HCT116 (cell line): ENCODE measurements at regions not wholly inside any gene's neighbourhood (a gene's known extent, or its start where the extent isn't known, plus 50 kb on each side); places are given as distances from the start of the nearest gene placed in this dataset.

Experiments
- ATAC-seq: fragments of 200-7000 bp; cut with Tn5 transposase; 2 replicates; pipeline ENCODE4 v1.9.1; 2020; ENCODE audit warnings: mild to moderate bottlenecking, moderate library complexity
- BruUV-seq: library from RNA; stranded (reverse); fragments of 400-500 nt; replicated peaks from 2 replicates; lab custom pipeline; 2021; lab: Mats Ljungman, UMichigan
- CTCF ChIA-PET: fragments of 300-600 bp; sonication (Branson Sonifier 250); formaldehyde crosslinking; loops from one replicate; lab custom pipeline; 2021; ENCODE audit warnings: antibody characterized with exemption; lab: Charles Lee
- POLR2A ChIA-PET: fragments of 300-600, 350-600 bp; sonication (Branson Sonifier 250); formaldehyde crosslinking; loops from one replicate; lab custom pipeline; 2021; ENCODE audit warnings: antibody characterized with exemption; lab: Charles Lee
- RAD21 ChIA-PET, 2 experiments: fragments of 300-600 bp; sonication (Branson Sonifier 250); formaldehyde crosslinking; loops; one replicate each; lab custom pipeline; 2023; ENCODE audit warnings: low total read pairs in 2 of 2; ENCODE audit not compliant: uncharacterized antibody in 2 of 2, unreplicated experiment in 2 of 2, low non-redundant PET in 1 of 2; lab: Charles Lee
- DNase-seq: peaks from one replicate; pipeline ENCODE4 v3.0.0-alpha.2; 2010; ENCODE audit warnings: low read depth, low spot score
- H2AFZ ChIP-seq: fragments of 200-600 bp; shearing (Covaris generic), sonication (generic); 2 replicates; pipeline ENCODE4 v1.6.1; 2017; ENCODE audit warnings: low read depth, mixed run types, mixed read lengths, antibody characterized with exemption, low read length; ENCODE audit not compliant: poor library complexity, severe bottlenecking
- H3K27ac ChIP-seq: 2 replicates; pipeline ENCODE4 v1.5.1; 2012; ENCODE audit warnings: low read depth, low read length
- H3K27me3 ChIP-seq: fragments of 200-600 bp; sonication (generic); 2 replicates; pipeline ENCODE4 v1.6.1; 2016; ENCODE audit warnings: mixed run types, low read length, mixed read lengths; ENCODE audit not compliant: insufficient read depth
- H3K36me3 ChIP-seq, 2 experiments: fragments of 200-500 bp in 1 of 2; fragments of 200-600 bp in 1 of 2; sonication (Bioruptor generic) in 1 of 2; sonication (generic) in 1 of 2; 2 replicates each; pipeline versions ENCODE4 v1.5.1 to v1.6.1; 2014 to 2016; ENCODE audit warnings: low read length in 2 of 2, inconsistent platforms in 1 of 2, mixed read lengths in 1 of 2, mixed run types in 1 of 2; ENCODE audit not compliant: insufficient read depth in 2 of 2, control insufficient read depth in 1 of 2
- H3K4me1 ChIP-seq, 2 experiments: fragments of 200-600 bp in 1 of 2; sonication (generic) in 1 of 2; 2 replicates each; pipeline versions ENCODE4 v1.5.1 to v1.6.1; 2012 to 2017; ENCODE audit warnings: low read length in 2 of 2, inconsistent platforms in 1 of 2, mild to moderate bottlenecking in 1 of 2, mixed read lengths in 1 of 2, mixed run types in 1 of 2, moderate library complexity in 1 of 2; ENCODE audit not compliant: insufficient read depth in 2 of 2, control insufficient read depth in 1 of 2
- H3K4me2 ChIP-seq: fragments of 200-600 bp; sonication (generic); 2 replicates; pipeline ENCODE4 v1.6.1; 2017; ENCODE audit warnings: mixed run types, low read length, mixed read lengths
- H3K4me3 ChIP-seq, 2 experiments: fragments of 200-600 bp in 1 of 2; sonication (generic) in 1 of 2; replicated peaks in 1 of 2; 2 replicates each; pipeline ENCODE4 v1.5.1; 2011 to 2016; ENCODE audit warnings: low read length in 2 of 2, control low read depth in 1 of 2, low read depth in 1 of 2, mild to moderate bottlenecking in 1 of 2, mixed read lengths in 1 of 2, mixed run types in 1 of 2
- H3K79me2 ChIP-seq: fragments of 200-600 bp; sonication (generic); 2 replicates; pipeline ENCODE4 v1.6.1; 2017; ENCODE audit warnings: mild to moderate bottlenecking, mixed run types, low read length, moderate library complexity, mixed read lengths; ENCODE audit not compliant: insufficient read depth
- H3K9ac ChIP-seq: fragments of 200-600 bp; sonication (generic); 2 replicates; pipeline ENCODE4 v1.6.1; 2016; ENCODE audit warnings: low read length, mixed read lengths
- H3K9me2 ChIP-seq: fragments of 200-600 bp; sonication (generic), shearing (Covaris generic); 2 replicates; pipeline ENCODE4 v1.6.1; 2017; ENCODE audit warnings: mixed run types, mild to moderate bottlenecking, moderate library complexity; ENCODE audit not compliant: insufficient read depth
- H3K9me3 ChIP-seq, 2 experiments: fragments of 200-500 bp in 1 of 2; fragments of 200-600 bp in 1 of 2; sonication (Bioruptor generic) in 1 of 2; sonication (generic) in 1 of 2; 2 replicates each; pipeline ENCODE4 v1.6.1; 2014 to 2017; ENCODE audit warnings: low read length in 2 of 2, mixed read lengths in 2 of 2, inconsistent platforms in 1 of 2, low read depth in 1 of 2, mild to moderate bottlenecking in 1 of 2, mixed run types in 1 of 2, moderate library complexity in 1 of 2; ENCODE audit not compliant: control insufficient read depth in 1 of 2, insufficient read depth in 1 of 2
- H4K20me1 ChIP-seq: fragments of 200-600 bp; sonication (generic), shearing (Covaris generic); 2 replicates; pipeline ENCODE4 v1.6.1; 2017; ENCODE audit warnings: mixed run types, mild to moderate bottlenecking, moderate library complexity; ENCODE audit not compliant: insufficient read depth
- CBX3 ChIP-seq: IDR thresholded peaks from 2 replicates; pipeline ENCODE4 v1.6.1; 2012; ENCODE audit warnings: low read depth
- CEBPB ChIP-seq: IDR thresholded peaks from 2 replicates; pipeline ENCODE4 v1.6.1; 2012; ENCODE audit warnings: low read depth
- EGR1 ChIP-seq: IDR thresholded peaks from 2 replicates; pipeline ENCODE4 v1.6.1; 2012; ENCODE audit warnings: low read depth
- ELF1 ChIP-seq: IDR thresholded peaks from 2 replicates; pipeline ENCODE4 v1.6.1; 2012; ENCODE audit warnings: low read depth, borderline replicate concordance
- EZH2 ChIP-seq: fragments of 200-600 bp; sonication (generic); IDR thresholded peaks from 2 replicates; pipeline ENCODE4 v1.6.1; 2017; ENCODE audit warnings: antibody characterized with exemption, mixed run types
- EZH2phosphoT487 ChIP-seq: fragments of 200-600 bp; IDR thresholded peaks from 2 replicates; pipeline ENCODE4 v1.6.1; 2018; ENCODE audit warnings: antibody characterized with exemption, borderline replicate concordance
- FOSL1 ChIP-seq: IDR thresholded peaks from 2 replicates; pipeline ENCODE4 v1.6.1; 2012; ENCODE audit warnings: low read depth
- JUND ChIP-seq: IDR thresholded peaks from 2 replicates; pipeline ENCODE4 v1.6.1; 2012
- POLR2A ChIP-seq: IDR thresholded peaks from 2 replicates; pipeline ENCODE4 v1.7.0; 2011; ENCODE audit warnings: borderline replicate concordance; ENCODE audit not compliant: insufficient read depth, insufficient read length; ENCODE audit errors: extremely low read depth
- POLR2AphosphoS5 ChIP-seq: IDR thresholded peaks from 2 replicates; pipeline ENCODE4 v1.6.1; 2011; ENCODE audit warnings: mild to moderate bottlenecking, low read depth, low read length, moderate library complexity
- RAD21 ChIP-seq: IDR thresholded peaks from 2 replicates; pipeline ENCODE4 v1.6.1; 2012; ENCODE audit warnings: low read depth, mild to moderate bottlenecking
- SIN3A ChIP-seq: IDR thresholded peaks from 2 replicates; pipeline ENCODE4 v1.6.1; 2012; ENCODE audit warnings: low read depth
- SP1 ChIP-seq: IDR thresholded peaks from 2 replicates; pipeline ENCODE4 v1.6.1; 2012; ENCODE audit warnings: low read depth
- SRF ChIP-seq: IDR thresholded peaks from 2 replicates; pipeline ENCODE4 v1.6.1; 2012; ENCODE audit warnings: low read depth
- TCF7L2 ChIP-seq: IDR thresholded peaks from 2 replicates; pipeline ENCODE4 v1.7.0; 2011; ENCODE audit warnings: borderline replicate concordance, inconsistent platforms; ENCODE audit not compliant: insufficient read depth, insufficient read length; ENCODE audit errors: extremely low read depth
- YY1 ChIP-seq: IDR thresholded peaks from 2 replicates; pipeline ENCODE4 v1.6.1; 2011; ENCODE audit warnings: low read length, low read depth, moderate library complexity, mild to moderate bottlenecking; ENCODE audit not compliant: insufficient replicate concordance; ENCODE audit errors: extremely low read depth
- ZFX ChIP-seq: fragments of 450-650 bp; IDR thresholded peaks from 2 replicates; pipeline ENCODE4 v1.6.1; 2017
- intact Hi-C: fragments of 100-400 bp; cut with micrococcal nuclease; formaldehyde crosslinking; loops from 2 replicates; pipeline ENCODE4 v1.10.0; 2022
- TF ChIP-seq, protein P1 (sequence below), 3 experiments: fragments of 200-600 bp in 1 of 3; sonication (generic) in 1 of 3; IDR thresholded peaks in 2 of 3; conservative IDR thresholded peaks in 1 of 3; 2 replicates each; pipeline ENCODE4 v1.5.1; 2012 to 2017; ENCODE audit warnings: low read depth in 2 of 3, low read length in 2 of 3, antibody characterized with exemption in 1 of 3, borderline replicate concordance in 1 of 3, control low read depth in 1 of 3, mild to moderate bottlenecking in 1 of 3, mixed read lengths in 1 of 3, mixed run types in 1 of 3, moderate library complexity in 1 of 3; ENCODE audit not compliant: insufficient read depth in 1 of 3
- TF ChIP-seq, protein P2 (sequence below): IDR thresholded peaks from 2 replicates; pipeline ENCODE4 v1.6.1; 2012
- TF ChIP-seq, protein P3 (sequence below): IDR thresholded peaks from 2 replicates; pipeline ENCODE4 v1.6.1; 2011; ENCODE audit warnings: mild to moderate bottlenecking, low read length, moderate library complexity; ENCODE audit not compliant: insufficient replicate concordance; ENCODE audit errors: extremely low read depth

DNA sequence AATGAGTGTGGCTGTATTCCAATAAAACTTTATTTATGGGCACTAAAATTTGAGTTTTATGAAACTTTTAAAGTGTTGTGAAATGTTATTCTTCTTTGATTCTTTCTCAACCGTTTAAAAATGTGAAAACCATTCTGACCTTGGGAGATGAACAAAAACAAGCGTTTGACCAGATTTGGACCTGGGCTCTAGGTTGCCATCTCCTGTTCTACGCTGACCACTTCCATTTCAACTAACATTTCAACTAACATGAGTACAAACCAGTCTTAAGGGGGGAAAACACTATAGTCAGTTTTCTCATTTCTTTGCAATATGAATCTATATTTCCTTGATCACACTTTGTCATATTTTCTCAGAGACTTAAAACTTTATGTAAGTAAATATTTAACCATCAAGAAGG lies 118.4 kb upstream of the IRX5 start:
- Histone ChIP-seq H3K4me2 (no peak overlapping the region), H3K4me3 (no peak overlapping the region), H3K79me2 (no peaks in the 10 kb centered on the region), H3K9ac (no peak overlapping the region), H3K9me2 (no peaks in the 10 kb centered on the region), H3K4me1 (no peaks in the 10 kb centered on the region), H3K27me3 (peaks cover 44% of the 10 kb centered on the region), H3K27ac (no peak overlapping the region), H3K9me3 (no peaks in the 10 kb centered on the region), H3K36me3 (no peaks in the 10 kb centered on the region), H2AFZ (no peak overlapping the region), H4K20me1 (no peaks in the 10 kb centered on the region)
- no TSS peak for BruUV-seq
- TF ChIP-seq FOSL1: no peak
- TF ChIP-seq, protein P1, sequence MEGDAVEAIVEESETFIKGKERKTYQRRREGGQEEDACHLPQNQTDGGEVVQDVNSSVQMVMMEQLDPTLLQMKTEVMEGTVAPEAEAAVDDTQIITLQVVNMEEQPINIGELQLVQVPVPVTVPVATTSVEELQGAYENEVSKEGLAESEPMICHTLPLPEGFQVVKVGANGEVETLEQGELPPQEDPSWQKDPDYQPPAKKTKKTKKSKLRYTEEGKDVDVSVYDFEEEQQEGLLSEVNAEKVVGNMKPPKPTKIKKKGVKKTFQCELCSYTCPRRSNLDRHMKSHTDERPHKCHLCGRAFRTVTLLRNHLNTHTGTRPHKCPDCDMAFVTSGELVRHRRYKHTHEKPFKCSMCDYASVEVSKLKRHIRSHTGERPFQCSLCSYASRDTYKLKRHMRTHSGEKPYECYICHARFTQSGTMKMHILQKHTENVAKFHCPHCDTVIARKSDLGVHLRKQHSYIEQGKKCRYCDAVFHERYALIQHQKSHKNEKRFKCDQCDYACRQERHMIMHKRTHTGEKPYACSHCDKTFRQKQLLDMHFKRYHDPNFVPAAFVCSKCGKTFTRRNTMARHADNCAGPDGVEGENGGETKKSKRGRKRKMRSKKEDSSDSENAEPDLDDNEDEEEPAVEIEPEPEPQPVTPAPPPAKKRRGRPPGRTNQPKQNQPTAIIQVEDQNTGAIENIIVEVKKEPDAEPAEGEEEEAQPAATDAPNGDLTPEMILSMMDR (IDR thresholded peaks at IDR 0.05 in 2 of 3, conservative IDR thresholded peaks at IDR 0.05 in 1 of 3; ENCODE audit: borderline replicate concordance in 1 of 3, insufficient read depth in 1 of 3, low read depth in 2 of 3, low read length in 2 of 3): peak in 2 of 3 experiments; percentile 16 to 24; a peak in 1 of 6 replicates
- TF ChIP-seq RAD21: peak; percentile 27; the same call in 1 of the 2 replicates
- intact Hi-C loops: loop anchor here (5.0 kb wide), 2 partner anchors 530 to 1040 kb away; no protein-coding TSS in a partner anchor
- no peak for DNase-seq
- RAD21 ChIA-PET: no interaction called here
- no peak for ATAC-seq
- CTCF ChIA-PET: no interaction called here
- POLR2A ChIA-PET: no interaction called here

DNA sequence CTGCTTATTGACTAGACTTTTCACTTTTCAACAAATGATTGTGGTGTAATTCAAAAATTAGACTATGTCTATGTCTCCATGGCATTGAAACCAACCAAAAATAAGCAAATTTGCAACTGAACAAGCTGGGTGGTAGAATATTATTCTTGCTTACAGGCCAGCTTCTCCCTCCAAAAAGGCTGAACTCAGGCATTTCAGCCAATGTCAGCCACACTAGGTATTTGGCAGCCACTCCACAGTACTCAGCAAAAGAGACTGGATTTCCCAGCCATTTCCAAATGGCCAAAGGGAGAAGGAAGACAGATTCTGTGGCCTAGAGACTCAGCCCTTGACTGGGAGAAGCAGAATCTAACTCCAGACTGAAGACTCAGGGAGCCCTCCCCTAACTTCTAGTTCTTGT lies 121.8 kb upstream of the IRX5 start:
- DNase-seq (no peak), ATAC-seq (no peak)
- Histone ChIP-seq H3K36me3 (no peaks in the 10 kb centered on the region), H3K9me3 (no peaks in the 10 kb centered on the region), H3K9ac (no peak overlapping the region), H3K79me2 (no peaks in the 10 kb centered on the region), H3K9me2 (no peaks in the 10 kb centered on the region), H2AFZ (no peak overlapping the region), H3K27me3 (peaks cover 42% of the 10 kb centered on the region), H3K27ac (no peak overlapping the region), H3K4me3 (no peak overlapping the region), H3K4me2 (no peak overlapping the region), H3K4me1 (no peaks in the 10 kb centered on the region), H4K20me1 (no peaks in the 10 kb centered on the region)
- TF ChIP-seq EZH2phosphoT487 (no peak), RAD21 (no peak), ELF1 (no peak), CEBPB (no peak), POLR2A (no peak), ZFX (no peak), SRF (no peak), TCF7L2 (no peak), SIN3A (no peak), YY1 (no peak), EZH2 (no peak), JUND (no peak), FOSL1 (no peak), EGR1 (no peak), SP1 (no peak), POLR2AphosphoS5 (no peak), CBX3 (no peak)
- TF ChIP-seq, protein P2, sequence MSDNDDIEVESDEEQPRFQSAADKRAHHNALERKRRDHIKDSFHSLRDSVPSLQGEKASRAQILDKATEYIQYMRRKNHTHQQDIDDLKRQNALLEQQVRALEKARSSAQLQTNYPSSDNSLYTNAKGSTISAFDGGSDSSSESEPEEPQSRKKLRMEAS: no peak
- TF ChIP-seq, protein P3, sequence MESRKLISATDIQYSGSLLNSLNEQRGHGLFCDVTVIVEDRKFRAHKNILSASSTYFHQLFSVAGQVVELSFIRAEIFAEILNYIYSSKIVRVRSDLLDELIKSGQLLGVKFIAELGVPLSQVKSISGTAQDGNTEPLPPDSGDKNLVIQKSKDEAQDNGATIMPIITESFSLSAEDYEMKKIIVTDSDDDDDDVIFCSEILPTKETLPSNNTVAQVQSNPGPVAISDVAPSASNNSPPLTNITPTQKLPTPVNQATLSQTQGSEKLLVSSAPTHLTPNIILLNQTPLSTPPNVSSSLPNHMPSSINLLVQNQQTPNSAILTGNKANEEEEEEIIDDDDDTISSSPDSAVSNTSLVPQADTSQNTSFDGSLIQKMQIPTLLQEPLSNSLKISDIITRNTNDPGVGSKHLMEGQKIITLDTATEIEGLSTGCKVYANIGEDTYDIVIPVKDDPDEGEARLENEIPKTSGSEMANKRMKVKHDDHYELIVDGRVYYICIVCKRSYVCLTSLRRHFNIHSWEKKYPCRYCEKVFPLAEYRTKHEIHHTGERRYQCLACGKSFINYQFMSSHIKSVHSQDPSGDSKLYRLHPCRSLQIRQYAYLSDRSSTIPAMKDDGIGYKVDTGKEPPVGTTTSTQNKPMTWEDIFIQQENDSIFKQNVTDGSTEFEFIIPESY: no peak
- POLR2A ChIA-PET: no interaction called here
- CTCF ChIA-PET: no interaction called here
- BruUV-seq: no TSS peak
- RAD21 ChIA-PET: no interaction called here
- intact Hi-C loops: no loop called here
